H9 (cell line): ENCODE measurements at regions not wholly inside any gene's neighbourhood (a gene's known extent, or its start where the extent isn't known, plus 50 kb on each side); places are given as distances from the start of the nearest gene placed in this dataset.

Experiments used
- DNase-seq: peaks from one replicate; pipeline ENCODE4 v3.0.0-alpha.2; 2017
- H2AFZ ChIP-seq: one replicate; pipeline ENCODE4 v1.6.1; 2013; ENCODE audit warnings: mild to moderate bottlenecking, low read length, control low read depth, moderate library complexity
- H2AK5ac ChIP-seq: 2 replicates; pipeline ENCODE4 v1.6.1; 2013; ENCODE audit warnings: low read length, control low read depth, mixed read lengths; ENCODE audit not compliant: insufficient read length
- H2BK120ac ChIP-seq: one replicate; pipeline ENCODE4 v1.6.1; 2013; ENCODE audit warnings: low read depth, mild to moderate bottlenecking, low read length, control low read depth, inconsistent platforms; ENCODE audit not compliant: poor library complexity, severe bottlenecking
- H2BK12ac ChIP-seq: 2 replicates; pipeline ENCODE4 v1.6.1; 2013; ENCODE audit warnings: low read length, control low read depth, mixed read lengths, low read depth; ENCODE audit not compliant: insufficient read length
- H2BK15ac ChIP-seq: 2 replicates; pipeline ENCODE4 v1.6.1; 2013; ENCODE audit warnings: low read depth, low read length, control low read depth
- H2BK20ac ChIP-seq: one replicate; pipeline ENCODE4 v1.6.1; 2013; ENCODE audit warnings: low read depth, mild to moderate bottlenecking, low read length, control low read depth, inconsistent platforms; ENCODE audit not compliant: poor library complexity, severe bottlenecking
- H2BK5ac ChIP-seq: 2 replicates; pipeline ENCODE4 v1.6.1; 2013; ENCODE audit warnings: low read length, control low read depth, mixed read lengths; ENCODE audit not compliant: insufficient read length
- H3K14ac ChIP-seq: 2 replicates; pipeline ENCODE4 v1.6.1; 2013; ENCODE audit warnings: low read length, control low read depth; ENCODE audit not compliant: insufficient read depth
- H3K18ac ChIP-seq: 2 replicates; pipeline ENCODE4 v1.6.1; 2013; ENCODE audit warnings: low read depth, mild to moderate bottlenecking, mixed read lengths, low read length, control low read depth; ENCODE audit not compliant: insufficient read length
- H3K23ac ChIP-seq: 2 replicates; pipeline ENCODE4 v1.6.1; 2013; ENCODE audit warnings: low read length, control low read depth, mixed read lengths, low read depth; ENCODE audit not compliant: insufficient read length
- H3K23me2 ChIP-seq: 2 replicates; pipeline ENCODE4 v1.6.1; 2013; ENCODE audit warnings: low read depth, mild to moderate bottlenecking, mixed read lengths, low read length, control low read depth; ENCODE audit not compliant: insufficient read length, poor library complexity, severe bottlenecking
- H3K27ac ChIP-seq: 2 replicates; pipeline ENCODE4 v1.5.1; 2013; ENCODE audit warnings: low read length, control low read depth, mixed read lengths, low read depth; ENCODE audit not compliant: insufficient read length
- H3K27me3 ChIP-seq: 2 replicates; pipeline ENCODE4 v1.6.1; 2013; ENCODE audit warnings: low read length, control low read depth, inconsistent platforms; ENCODE audit not compliant: insufficient read depth
- H3K4ac ChIP-seq: 2 replicates; pipeline ENCODE4 v1.6.1; 2013; ENCODE audit warnings: low read depth, mild to moderate bottlenecking, control low read depth, inconsistent platforms, low read length, moderate library complexity
- H3K4me1 ChIP-seq: 2 replicates; pipeline ENCODE4 v1.6.1; 2013; ENCODE audit warnings: low read length, control low read depth, inconsistent platforms; ENCODE audit not compliant: insufficient read depth
- H3K4me2 ChIP-seq: 2 replicates; pipeline ENCODE4 v1.6.1; 2013; ENCODE audit warnings: low read length, control low read depth, mixed read lengths; ENCODE audit not compliant: insufficient read length, insufficient read depth
- H3K56ac ChIP-seq: 2 replicates; pipeline ENCODE4 v1.6.1; 2013; ENCODE audit warnings: low read depth, mild to moderate bottlenecking, mixed read lengths, low read length, control low read depth; ENCODE audit not compliant: insufficient read length
- H3K79me1 ChIP-seq: 2 replicates; pipeline ENCODE4 v1.6.1; 2013; ENCODE audit warnings: low read depth, mild to moderate bottlenecking, moderate library complexity, low read length, control low read depth, inconsistent platforms; ENCODE audit not compliant: insufficient read depth, poor library complexity, severe bottlenecking
- H3K79me2 ChIP-seq: 2 replicates; pipeline ENCODE4 v1.6.1; 2013; ENCODE audit warnings: low read length, control low read depth, inconsistent platforms; ENCODE audit not compliant: insufficient read depth
- H3K9ac ChIP-seq: 2 replicates; pipeline ENCODE4 v1.6.1; 2013; ENCODE audit warnings: low read length, control low read depth, mixed read lengths; ENCODE audit not compliant: insufficient read length; ENCODE audit errors: extremely low read depth
- H3K9me3 ChIP-seq: one replicate; pipeline ENCODE4 v1.6.1; 2013; ENCODE audit warnings: low read depth, low read length, inconsistent platforms; ENCODE audit not compliant: control insufficient read depth
- H3T11ph ChIP-seq: one replicate; pipeline ENCODE4 v1.6.1; 2013; ENCODE audit warnings: mild to moderate bottlenecking, low read length, control low read depth, inconsistent platforms
- H4K20me1 ChIP-seq: one replicate; pipeline ENCODE4 v1.6.1; 2013; ENCODE audit not compliant: control insufficient read depth, insufficient read length, insufficient read depth
- H4K5ac ChIP-seq: 2 replicates; pipeline ENCODE4 v1.6.1; 2013; ENCODE audit warnings: low read depth, mild to moderate bottlenecking, mixed read lengths, low read length, control low read depth; ENCODE audit not compliant: insufficient read length
- H4K8ac ChIP-seq: replicated peaks from 2 replicates; pipeline ENCODE4 v1.6.1; 2013; ENCODE audit warnings: low read length, control low read depth, mixed read lengths, low read depth; ENCODE audit not compliant: insufficient read length
- H4K91ac ChIP-seq: 2 replicates; pipeline ENCODE4 v1.6.1; 2013; ENCODE audit warnings: low read depth, mild to moderate bottlenecking, moderate library complexity, mixed read lengths, low read length, control low read depth; ENCODE audit not compliant: insufficient read length
- H3K27ac Mint-ChIP-seq, 3 experiments: 2 replicates in 2 of 3; 3 replicates in 1 of 3; pipeline ENCODE4 v1.8.0; 2020 to 2021; ENCODE audit warnings: mixed read lengths in 3 of 3, mild to moderate bottlenecking in 1 of 3, moderate library complexity in 1 of 3
- H3K27me3 Mint-ChIP-seq: 2 replicates; pipeline ENCODE4 v1.8.0; 2021; ENCODE audit warnings: low read depth, mild to moderate bottlenecking, moderate library complexity, mixed read lengths
- H3K36me3 Mint-ChIP-seq, 3 experiments: 2 replicates in 2 of 3; 3 replicates in 1 of 3; pipeline ENCODE4 v1.8.0; 2020 to 2021; ENCODE audit warnings: low read depth in 3 of 3, mixed read lengths in 3 of 3; ENCODE audit not compliant: insufficient read depth in 1 of 3
- H3K4me1 Mint-ChIP-seq, 2 experiments: 2 replicates each; pipeline ENCODE4 v1.8.0; 2020; ENCODE audit warnings: mixed read lengths in 2 of 2
- H3K4me3 Mint-ChIP-seq, 2 experiments: 2 replicates in 1 of 2; 3 replicates in 1 of 2; pipeline ENCODE4 v1.8.0; 2020 to 2021; ENCODE audit warnings: mild to moderate bottlenecking in 2 of 2, mixed read lengths in 2 of 2, moderate library complexity in 1 of 2
- H3K9me3 Mint-ChIP-seq, 2 experiments: 2 replicates in 1 of 2; 3 replicates in 1 of 2; pipeline ENCODE4 v1.8.0; 2020; ENCODE audit warnings: mild to moderate bottlenecking in 2 of 2, mixed read lengths in 2 of 2, moderate library complexity in 1 of 2
- CTCF ChIP-seq: fragments of 200-600 bp; sonication (generic); conservative IDR thresholded peaks from 3 replicates; pipeline ENCODE4 v1.8.0; 2021; ENCODE audit warnings: antibody characterized with exemption, mild to moderate bottlenecking

DNA sequence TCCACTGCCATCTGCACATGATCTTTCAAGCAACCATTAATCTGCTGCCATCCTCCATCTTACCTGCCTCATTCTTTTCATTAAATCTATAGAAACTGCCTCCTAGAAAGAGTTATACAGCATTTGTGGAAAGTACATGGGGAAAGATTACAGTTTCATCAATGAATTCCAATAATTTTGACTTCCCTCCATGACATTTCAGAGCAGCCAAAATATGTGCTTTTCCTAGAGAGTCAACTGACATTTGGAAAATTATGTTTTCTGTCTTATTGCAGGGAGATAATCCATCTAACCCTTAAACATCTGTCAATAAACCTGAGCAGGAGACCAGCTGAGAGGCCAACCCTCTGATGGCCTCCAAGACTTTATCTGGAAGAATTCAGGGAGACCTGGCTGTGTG lies 147.0 kb upstream of the CDH5 start:
- Mint-ChIP-seq H3K4me1 (peaks cover 0 to under 1% of the 10 kb centered on the region in 2 experiments; a peak in 2 of 4 replicates), H3K4me3 (no peak overlapping the region), H3K9me3 (no peaks in the 10 kb centered on the region; a peak in 1 of 5 replicates), H3K27ac (no peak overlapping the region), H3K36me3 (no peaks in the 10 kb centered on the region), H3K27me3 (no peaks in the 10 kb centered on the region; the same call in none of the 2 replicates)
- H4K20me1 ChIP-seq, result no peaks in the 10 kb centered on the region
- H3K27me3 ChIP-seq, result no peaks in the 10 kb centered on the region
- no peak overlapping the region for H3K4ac ChIP-seq
- no peak overlapping the region for H2AK5ac ChIP-seq
- no peak overlapping the region for H2BK12ac ChIP-seq
- H4K91ac ChIP-seq, result no peak overlapping the region
- no peak overlapping the region for H2BK5ac ChIP-seq
- H2BK20ac ChIP-seq, result no peak overlapping the region
- no peak overlapping the region for H3K23ac ChIP-seq
- no peaks in the 10 kb centered on the region for H3K79me1 ChIP-seq
- no peak overlapping the region for H3K18ac ChIP-seq
- no peak overlapping the region for H3K56ac ChIP-seq
- H3K27ac ChIP-seq, result no peak overlapping the region
- no peak overlapping the region for H3K4me2 ChIP-seq
- H2BK120ac ChIP-seq, result no peak overlapping the region
- H2BK15ac ChIP-seq, result no peak overlapping the region
- no peak for DNase-seq
- no peaks in the 10 kb centered on the region for H3K23me2 ChIP-seq
- H3K14ac ChIP-seq, result no peak overlapping the region
- H3K9ac ChIP-seq, result no peak overlapping the region
- no peak for TF ChIP-seq CTCF
- H3K4me1 ChIP-seq, result no peaks in the 10 kb centered on the region
- H2AFZ ChIP-seq, result no peak overlapping the region
- no peak overlapping the region for H3T11ph ChIP-seq
- H3K9me3 ChIP-seq, result no peaks in the 10 kb centered on the region
- H4K8ac ChIP-seq, result no peak overlapping the region
- H4K5ac ChIP-seq, result no peak overlapping the region
- H3K79me2 ChIP-seq, result no peaks in the 10 kb centered on the region
